ENCODE measurements at regions not wholly inside any gene's neighbourhood (a gene's known extent, or its start where the extent isn't known, plus 50 kb on each side); places are given as distances from the start of the nearest gene placed in this dataset.

GRCh38 chr7:25735674-25736242 lies 416.2 kb upstream of the NFE2L3 start:
- TF ChIP-seq EZH2phosphoT487 (IDR thresholded peaks at IDR 0.05; ENCODE audit: borderline replicate concordance, low read depth, low read length) (no peak), CTCF (conservative IDR thresholded peaks at IDR 0.05; ENCODE audit: low read length) (no peak)
- CTCF ChIA-PET (ENCODE audit: unreplicated experiment) = no interaction called here
- Histone ChIP-seq H3K4me3 (ENCODE audit: low read depth, low read length, poor library complexity, severe bottlenecking) (no peak overlapping the region), H3K9me3 (ENCODE audit: low read length) (no peaks in the 10 kb centered on the region), H4K20me1 (ENCODE audit: insufficient read depth, low read length) (no peaks in the 10 kb centered on the region), H3K36me3 (ENCODE audit: insufficient read depth, low read length) (no peaks in the 10 kb centered on the region), H3K4me1 (ENCODE audit: insufficient read depth, low read length, poor library complexity, severe bottlenecking) (no peaks in the 10 kb centered on the region), H2AFZ (ENCODE audit: low read length) (no peak overlapping the region), H3K9me2 (ENCODE audit: insufficient read depth, low read length) (no peaks in the 10 kb centered on the region), H3K4me2 (ENCODE audit: low read length) (no peak overlapping the region), H3K79me2 (ENCODE audit: insufficient read depth, low read depth, low read length) (no peaks in the 10 kb centered on the region), H3K27ac (ENCODE audit: low read depth, low read length, poor library complexity, severe bottlenecking) (no peak overlapping the region)
- POLR2A ChIA-PET = no interaction called here
- intact Hi-C loops (cut with micrococcal nuclease; ENCODE audit: unreplicated experiment) = no loop called here
- BruUV-seq (replicated peaks) = no TSS peak
- DNase-seq (ENCODE audit: low spot score) = no peak

- TF ChIP-seq EZH2phosphoT487 (IDR thresholded peaks at IDR 0.05; ENCODE audit: borderline replicate concordance, low read depth, low read length) = no peak
- TF ChIP-seq CTCF (conservative IDR thresholded peaks at IDR 0.05; ENCODE audit: low read length) = no peak
- POLR2A ChIA-PET = no interaction called here
- intact Hi-C loops (cut with micrococcal nuclease; ENCODE audit: unreplicated experiment) = no loop called here
Observed at GRCh38 chr7:25738528-25738927, 413.5 kb upstream of the NFE2L3 start.

GRCh38 chr7:25739143-25739542 lies 412.9 kb upstream of the NFE2L3 start:
- no peak overlapping the region for H3K4me2 ChIP-seq (ENCODE audit: low read length)
- H3K4me3 ChIP-seq (ENCODE audit: low read depth, low read length, poor library complexity, severe bottlenecking) = no peak overlapping the region
- POLR2A ChIA-PET = no interaction called here
- H3K9me3 ChIP-seq (ENCODE audit: low read length) = no peaks in the 10 kb centered on the region
- H3K36me3 ChIP-seq (ENCODE audit: insufficient read depth, low read length) = no peaks in the 10 kb centered on the region
- CTCF ChIA-PET (ENCODE audit: unreplicated experiment) = no interaction called here
- DNase-seq (ENCODE audit: low spot score) = no peak
- no peaks in the 10 kb centered on the region for H4K20me1 ChIP-seq (ENCODE audit: insufficient read depth, low read length)
- TF ChIP-seq CTCF (conservative IDR thresholded peaks at IDR 0.05; ENCODE audit: low read length) = no peak
- TF ChIP-seq EZH2phosphoT487 (IDR thresholded peaks at IDR 0.05; ENCODE audit: borderline replicate concordance, low read depth, low read length) = no peak
- no TSS peak for BruUV-seq (replicated peaks)
- H3K27ac ChIP-seq (ENCODE audit: low read depth, low read length, poor library complexity, severe bottlenecking) = no peak overlapping the region
- H2AFZ ChIP-seq (ENCODE audit: low read length) = no peak overlapping the region
- no peaks in the 10 kb centered on the region for H3K79me2 ChIP-seq (ENCODE audit: insufficient read depth, low read depth, low read length)
- intact Hi-C loops (cut with micrococcal nuclease; ENCODE audit: unreplicated experiment) = no loop called here
- no peaks in the 10 kb centered on the region for H3K4me1 ChIP-seq (ENCODE audit: insufficient read depth, low read length, poor library complexity, severe bottlenecking)
- no peaks in the 10 kb centered on the region for H3K9me2 ChIP-seq (ENCODE audit: insufficient read depth, low read length)

More at GRCh38 chr7:25738528-25738927, 413.5 kb upstream of the NFE2L3 start:
- no peaks in the 10 kb centered on the region for H4K20me1 ChIP-seq (ENCODE audit: insufficient read depth, low read length)
- no peaks in the 10 kb centered on the region for H3K9me3 ChIP-seq (ENCODE audit: low read length)
- no peak overlapping the region for H2AFZ ChIP-seq (ENCODE audit: low read length)
- no peaks in the 10 kb centered on the region for H3K79me2 ChIP-seq (ENCODE audit: insufficient read depth, low read depth, low read length)
- H3K9me2 ChIP-seq (ENCODE audit: insufficient read depth, low read length) = no peaks in the 10 kb centered on the region
- no peak overlapping the region for H3K27ac ChIP-seq (ENCODE audit: low read depth, low read length, poor library complexity, severe bottlenecking)
- DNase-seq (ENCODE audit: low spot score) = no peak
- H3K36me3 ChIP-seq (ENCODE audit: insufficient read depth, low read length) = no peaks in the 10 kb centered on the region
- CTCF ChIA-PET (ENCODE audit: unreplicated experiment) = no interaction called here
- no peak overlapping the region for H3K4me2 ChIP-seq (ENCODE audit: low read length)
- no peaks in the 10 kb centered on the region for H3K4me1 ChIP-seq (ENCODE audit: insufficient read depth, low read length, poor library complexity, severe bottlenecking)
- BruUV-seq (replicated peaks) = no TSS peak
- no peak overlapping the region for H3K4me3 ChIP-seq (ENCODE audit: low read depth, low read length, poor library complexity, severe bottlenecking)

Measured in OCI-LY7 (cell line).